Astrocyte of the hippocampus (primary cell): ENCODE measurements at regions not wholly inside any gene's neighbourhood (a gene's known extent, or its start where the extent isn't known, plus 50 kb on each side); places are given as distances from the start of the nearest gene placed in this dataset.
"Not testable (repeated sequence)": the region's sequence is repeated elsewhere in the genome, so short reads cannot be mapped to it uniquely, and the experiment has no call there.

ENCODE experiments used
- DNase-seq: peaks from one replicate; pipeline ENCODE4 v3.0.0; 2011; ENCODE audit warnings: low read depth, low spot score

- no peak for DNase-seq
Observed at GRCh38 chr16:27638833-27639560, 89.1 kb downstream of the KATNIP start.

GRCh38 chr16:27639561-27640276, 89.8 kb downstream of the KATNIP start:
- DNase-seq: peak; percentile 81

GRCh38 chr16:27640277-27640600, 90.3 kb downstream of the KATNIP start:
- no peak for DNase-seq

- no peak for DNase-seq
Observed at GRCh38 chr16:27641260-27641659, 91.3 kb downstream of the KATNIP start.

GRCh38 chr16:27641734-27642415, 91.9 kb downstream of the KATNIP start:
- not testable (repeated sequence) for DNase-seq

GRCh38 chr16:27642756-27643155, 92.8 kb downstream of the KATNIP start:
- peak; percentile 56 for DNase-seq

GRCh38 chr16:27644165-27644564, 94.2 kb downstream of the KATNIP start:
- no peak for DNase-seq

GRCh38 chr16:27645396-27645795, 95.5 kb downstream of the KATNIP start:
- DNase-seq: no peak

- DNase-seq: no peak
Observed at GRCh38 chr16:27646806-27647205, 96.9 kb downstream of the KATNIP start.

- no peak for DNase-seq
Observed at GRCh38 chr16:27649021-27649420, 99.1 kb downstream of the KATNIP start.

GRCh38 chr16:27650073-27650701, 100.2 kb downstream of the KATNIP start:
- no peak for DNase-seq

- DNase-seq: no peak
Observed at GRCh38 chr16:27651301-27651700, 101.4 kb downstream of the KATNIP start.

- DNase-seq: no peak
Observed at GRCh38 chr16:27657811-27658210, 107.9 kb downstream of the KATNIP start.

GRCh38 chr16:27660507-27660906, 110.6 kb downstream of the KATNIP start:
- no peak for DNase-seq

- DNase-seq: not testable (repeated sequence)
Observed at GRCh38 chr16:27663235-27663634, 113.3 kb downstream of the KATNIP start.

GRCh38 chr16:27665881-27666280, 115.9 kb downstream of the KATNIP start:
- peak; percentile 60 for DNase-seq

- DNase-seq: no peak
Observed at GRCh38 chr16:27670071-27670810, 120.3 kb downstream of the KATNIP start.

- no peak for DNase-seq
Observed at GRCh38 chr16:27671410-27671809, 121.5 kb downstream of the KATNIP start.

- peak; percentile 50 for DNase-seq
Observed at GRCh38 chr16:27676839-27677238, 126.9 kb downstream of the KATNIP start.

- DNase-seq: peak; percentile 49
Observed at GRCh38 chr16:27677263-27677662, 127.3 kb downstream of the KATNIP start.

GRCh38 chr16:27678955-27679354, 129.0 kb downstream of the KATNIP start:
- DNase-seq: peak; percentile 61

- no peak for DNase-seq
Observed at GRCh38 chr16:27679899-27680298, 130.0 kb downstream of the KATNIP start.
